HepG2 (cell line): ENCODE measurements at regions not wholly inside any gene's neighbourhood (a gene's known extent, or its start where the extent isn't known, plus 50 kb on each side); places are given as distances from the start of the nearest gene placed in this dataset.

Source experiments
- ATAC-seq: fragments of 200-7000 bp; cut with Tn5 transposase; 3 replicates; pipeline ENCODE4 v1.9.1; 2020; ENCODE audit warnings: mild to moderate bottlenecking, moderate library complexity
- BruUV-seq: library from RNA; stranded (reverse); fragments of 400-500 nt; replicated peaks from 2 replicates; lab custom pipeline; 2021; lab: Mats Ljungman, UMichigan
- CTCF ChIA-PET: fragments of 300-600 bp; formaldehyde crosslinking; extraction: SDS; loops from one replicate; lab custom pipeline; 2021; ENCODE audit warnings: low total read pairs, inconsistent platforms, low intra/inter-chr PET ratio; lab: Yijun Ruan, JAX
- POLR2A ChIA-PET: fragments of 350-600 bp; sonication (Branson Sonifier 250); formaldehyde crosslinking; loops from one replicate; lab custom pipeline; 2020; ENCODE audit warnings: antibody characterized with exemption, inconsistent platforms; lab: Yijun Ruan, JAX
- DNase-seq: peaks from one replicate; pipeline ENCODE4 v3.0.0-alpha.2; 2015; ENCODE audit warnings: low spot score
- FAIRE-seq: peaks from 3 replicates; lab custom pipeline; 2011; peaks lifted over from hg19 to GRCh38; lab: Jason Lieb, UNC
- H2AFZ ChIP-seq: one replicate; pipeline ENCODE4 v1.6.1; 2011; ENCODE audit warnings: low read length, inconsistent platforms
- H3K27ac ChIP-seq: fragments of 300-600 bp; 3 replicates; pipeline ENCODE4 v1.8.0; 2011; ENCODE audit warnings: mixed run types, mild to moderate bottlenecking, mixed read lengths, low read length, inconsistent platforms; ENCODE audit not compliant: insufficient read depth; ENCODE audit errors: extremely low read length
- H3K27me3 ChIP-seq, 2 experiments: fragments of 200-600 bp in 1 of 2; 2 replicates in 1 of 2; 3 replicates in 1 of 2; pipeline versions ENCODE4 v1.6.0 to v1.8.0; 2011; ENCODE audit warnings: low read length in 2 of 2, mild to moderate bottlenecking in 2 of 2, moderate library complexity in 2 of 2, inconsistent platforms in 1 of 2; ENCODE audit not compliant: insufficient read depth in 2 of 2, control insufficient read depth in 1 of 2
- H3K36me3 ChIP-seq, 2 experiments: fragments of 200-600 bp in 1 of 2; replicated peaks in 1 of 2; 2 replicates in 1 of 2; 3 replicates in 1 of 2; pipeline versions ENCODE4 v1.5.1 to v1.8.0; 2011; ENCODE audit warnings: low read length in 2 of 2, inconsistent platforms in 1 of 2; ENCODE audit not compliant: insufficient read depth in 2 of 2, control insufficient read depth in 1 of 2
- H3K4me1 ChIP-seq: 2 replicates; pipeline ENCODE4 v1.5.1; 2012; ENCODE audit warnings: low read length, inconsistent platforms; ENCODE audit not compliant: insufficient read depth
- H3K4me2 ChIP-seq: 2 replicates; pipeline ENCODE4 v1.6.0; 2011; ENCODE audit warnings: low read depth, low read length, inconsistent platforms
- H3K4me3 ChIP-seq, 3 experiments: fragments of 200-600 bp in 1 of 3; sonication (generic), shearing (Covaris generic) in 1 of 3; replicated peaks in 1 of 3; 2 replicates each; pipeline ENCODE4 v1.5.1; 2011 to 2016; ENCODE audit warnings: low read length in 3 of 3, inconsistent platforms in 2 of 3, low read depth in 2 of 3, mild to moderate bottlenecking in 2 of 3, control low read depth in 1 of 3, mixed read lengths in 1 of 3; ENCODE audit not compliant: insufficient read depth in 1 of 3
- H3K79me2 ChIP-seq: one replicate; pipeline ENCODE4 v1.6.1; 2011; ENCODE audit warnings: low read length, inconsistent platforms; ENCODE audit not compliant: insufficient read depth
- H3K9ac ChIP-seq: 2 replicates; pipeline ENCODE4 v1.6.0; 2011; ENCODE audit warnings: mild to moderate bottlenecking, low read depth, low read length, inconsistent platforms; ENCODE audit not compliant: insufficient read depth
- H3K9me3 ChIP-seq: 2 replicates; pipeline ENCODE4 v1.5.1; 2012; ENCODE audit warnings: mild to moderate bottlenecking, low read length
- H4K20me1 ChIP-seq: 2 replicates; pipeline ENCODE4 v1.6.0; 2011; ENCODE audit warnings: inconsistent platforms, mild to moderate bottlenecking, low read length, moderate library complexity; ENCODE audit not compliant: insufficient read depth
- BCLAF1 ChIP-seq: fragments of 450-650 bp; IDR thresholded peaks from 2 replicates; pipeline ENCODE4 v1.6.1; 2017; ENCODE audit warnings: mild to moderate bottlenecking
- MAFK ChIP-seq, 2 experiments: IDR thresholded peaks in 1 of 2; conservative IDR thresholded peaks in 1 of 2; 2 replicates each; pipeline ENCODE4 v1.6.1; 2011; ENCODE audit warnings: improper control_type of control experiment in 2 of 2, low read length in 2 of 2
- MLLT10 ChIP-seq: sonication (generic); formaldehyde crosslinking; IDR thresholded peaks from 2 replicates; pipeline ENCODE4 v1.4.0; 2020; ENCODE audit warnings: missing genetic modification reagents
- NCOR1 ChIP-seq: fragments of 200-600 bp; sonication (generic); IDR thresholded peaks from 2 replicates; pipeline ENCODE4 v1.7.0; 2017; ENCODE audit warnings: antibody characterized with exemption, low read length, borderline replicate concordance
- NFE2 ChIP-seq: sonication (generic); formaldehyde crosslinking; IDR thresholded peaks from 2 replicates; pipeline ENCODE4 v1.4.0; 2020; ENCODE audit warnings: missing genetic modification reagents
- SKI ChIP-seq: fragments of 450-650 bp; IDR thresholded peaks from one replicate; pipeline ENCODE4 v1.6.1; 2018; ENCODE audit warnings: mild to moderate bottlenecking; ENCODE audit not compliant: partially characterized antibody
- SMARCC2 ChIP-seq: fragments of 450-650 bp; IDR thresholded peaks from 2 replicates; pipeline ENCODE4 v1.6.1; 2017; ENCODE audit warnings: antibody characterized with exemption, mild to moderate bottlenecking
- SSRP1 ChIP-seq: IDR thresholded peaks from 2 replicates; pipeline ENCODE4 v1.6.1; 2016; ENCODE audit warnings: control low read depth
- ZNF512 ChIP-seq: sonication (generic); formaldehyde crosslinking; IDR thresholded peaks from 2 replicates; pipeline ENCODE4 v1.4.0; 2020; ENCODE audit warnings: mild to moderate bottlenecking, missing genetic modification reagents
- ZNF639 ChIP-seq: conservative IDR thresholded peaks from 2 replicates; pipeline ENCODE4 v1.6.1; 2018; ENCODE audit warnings: missing genetic modification reagents
- ZNF709 ChIP-seq: sonication (generic); formaldehyde crosslinking; IDR thresholded peaks from 2 replicates; pipeline ENCODE4 v1.5.0; 2020; ENCODE audit warnings: mild to moderate bottlenecking, missing genetic modification reagents
- WGBS: methylation state at CpG from one replicate; pipeline ENCODE4 v1.1.6; 2017; ENCODE audit warnings: low lambda C conversion rate; 5-methylcytosine and 5-hydroxymethylcytosine counted together
- in situ Hi-C: cut with HindIII; loops from 2 replicates; pipeline ENCODE4 v1.10.0; 2017; ENCODE audit warnings: low pct_unique_long_range_greater_than_20kb; ENCODE audit not compliant: extremely low pct_ligation_motif_present
- intact Hi-C: fragments of 100-400 bp; cut with micrococcal nuclease; formaldehyde crosslinking; loops from one replicate; pipeline ENCODE4 v1.10.0; 2022; ENCODE audit not compliant: unreplicated experiment

GRCh38 chr5:89395111-89395510, 512.1 kb upstream of the MEF2C start:
- Histone ChIP-seq H3K4me1 (no peaks in the 10 kb centered on the region), H3K9me3 (no peaks in the 10 kb centered on the region), H3K9ac (no peak overlapping the region)
- CTCF ChIA-PET = no interaction called here
- DNase-seq = no peak
- BruUV-seq = no TSS peak
- TF ChIP-seq SKI = no peak
- TF ChIP-seq NCOR1 = no peak
- no peak for TF ChIP-seq MLLT10 (CRISPR knock-in tag)
- TF ChIP-seq SSRP1 (CRISPR knock-in tag) = no peak
- no peak for TF ChIP-seq BCLAF1
- no peak for TF ChIP-seq SMARCC2
- TF ChIP-seq ZNF709 (CRISPR knock-in tag) = no peak
- TF ChIP-seq, all 625 proteins: peak for 0
- no peaks in the 10 kb centered on the region for H3K27me3 ChIP-seq
- no peaks in the 10 kb centered on the region for H4K20me1 ChIP-seq
- H3K4me3 ChIP-seq = no peak overlapping the region
- H3K79me2 ChIP-seq = no peaks in the 10 kb centered on the region
- POLR2A ChIA-PET = no interaction called here
- no peaks in the 10 kb centered on the region for H3K36me3 ChIP-seq
- H2AFZ ChIP-seq = no peak overlapping the region
- in situ Hi-C loops (no loop called here), intact Hi-C loops (no loop called here)
- FAIRE-seq = no peak
- no peak for ATAC-seq
- H3K4me2 ChIP-seq = no peak overlapping the region
- H3K27ac ChIP-seq = no peak overlapping the region

- BruUV-seq = no TSS peak
- Histone ChIP-seq H4K20me1 (no peaks in the 10 kb centered on the region), H2AFZ (no peak overlapping the region), H3K36me3 (no peaks in the 10 kb centered on the region), H3K9me3 (no peaks in the 10 kb centered on the region), H3K4me3 (no peak overlapping the region), H3K4me2 (no peak overlapping the region), H3K27me3 (no peaks in the 10 kb centered on the region), H3K4me1 (no peaks in the 10 kb centered on the region), H3K9ac (no peak overlapping the region), H3K27ac (no peak overlapping the region), H3K79me2 (no peaks in the 10 kb centered on the region)
- no peak for FAIRE-seq
- intact Hi-C loops = no loop called here
- no peak for ATAC-seq
- CTCF ChIA-PET = no interaction called here
- in situ Hi-C loops = no loop called here
- no peak for DNase-seq
- no peak for TF ChIP-seq MAFK (conservative IDR thresholded peaks at IDR 0.05 in 1 of 2, IDR thresholded peaks at IDR 0.05 in 1 of 2; ENCODE audit: low read length in 2 of 2)
- TF ChIP-seq ZNF639 (CRISPR knock-in tag) = no peak
- TF ChIP-seq ZNF512 (CRISPR knock-in tag) = no peak
- no peak for TF ChIP-seq NFE2 (CRISPR knock-in tag)
- 0% methylated on average over 2 of the region's 2 CpGs for WGBS
- POLR2A ChIA-PET = no interaction called here
These were observed 505.9 kb upstream of the MEF2C start for GRCh38 chr5:89388872-89389271.
